ENCODE measurements at regions not wholly inside any gene's neighbourhood (a gene's known extent, or its start where the extent isn't known, plus 50 kb on each side); places are given as distances from the start of the nearest gene placed in this dataset.

GRCh38 chr10:124222318-124222987 is 129.1 kb upstream of the CHST15 start:
- Histone ChIP-seq H3K4me3 (no peak overlapping the region), H3K27ac (replicated peaks in 1 of 4) (no peak overlapping the region), H3K4me1 (peaks cover 0 to 30% (median 25%) of the 10 kb centered on the region in 4 donors), H3K27me3 (no peaks in the 10 kb centered on the region), H3K36me3 (no peaks in the 10 kb centered on the region), H3K9me3 (no peaks in the 10 kb centered on the region)
- 94% methylated on average over 14 of the region's 15 CpGs for WGBS
- TF ChIP-seq POLR2A (IDR thresholded peaks at IDR 0.05; ENCODE audit: low read depth) (no peak), EP300 (IDR thresholded peaks at IDR 0.05) (no peak), POLR2AphosphoS5 (IDR thresholded peaks at IDR 0.05) (no peak)
- TF ChIP-seq, protein P1, sequence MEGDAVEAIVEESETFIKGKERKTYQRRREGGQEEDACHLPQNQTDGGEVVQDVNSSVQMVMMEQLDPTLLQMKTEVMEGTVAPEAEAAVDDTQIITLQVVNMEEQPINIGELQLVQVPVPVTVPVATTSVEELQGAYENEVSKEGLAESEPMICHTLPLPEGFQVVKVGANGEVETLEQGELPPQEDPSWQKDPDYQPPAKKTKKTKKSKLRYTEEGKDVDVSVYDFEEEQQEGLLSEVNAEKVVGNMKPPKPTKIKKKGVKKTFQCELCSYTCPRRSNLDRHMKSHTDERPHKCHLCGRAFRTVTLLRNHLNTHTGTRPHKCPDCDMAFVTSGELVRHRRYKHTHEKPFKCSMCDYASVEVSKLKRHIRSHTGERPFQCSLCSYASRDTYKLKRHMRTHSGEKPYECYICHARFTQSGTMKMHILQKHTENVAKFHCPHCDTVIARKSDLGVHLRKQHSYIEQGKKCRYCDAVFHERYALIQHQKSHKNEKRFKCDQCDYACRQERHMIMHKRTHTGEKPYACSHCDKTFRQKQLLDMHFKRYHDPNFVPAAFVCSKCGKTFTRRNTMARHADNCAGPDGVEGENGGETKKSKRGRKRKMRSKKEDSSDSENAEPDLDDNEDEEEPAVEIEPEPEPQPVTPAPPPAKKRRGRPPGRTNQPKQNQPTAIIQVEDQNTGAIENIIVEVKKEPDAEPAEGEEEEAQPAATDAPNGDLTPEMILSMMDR (IDR thresholded peaks at IDR 0.05): no peak
- intact Hi-C loops (cut with DNase I): no loop called here
- no peak for DNase-seq (ENCODE audit: extremely low spot score)

- H3K27me3 ChIP-seq: no peaks in the 10 kb centered on the region
- H3K4me3 ChIP-seq: no peak overlapping the region
- intact Hi-C loops (cut with DNase I): no loop called here
- H3K4me1 ChIP-seq: peaks cover 0 to 30% (median 25%) of the 10 kb centered on the region in 4 donors
- DNase-seq (ENCODE audit: extremely low spot score): no peak
- no peak overlapping the region for H3K27ac ChIP-seq (replicated peaks in 1 of 4)
- H3K9me3 ChIP-seq: no peaks in the 10 kb centered on the region
- H3K36me3 ChIP-seq: no peaks in the 10 kb centered on the region
- WGBS: 48% methylated on average over 20 of the region's 22 CpGs
- no peak for TF ChIP-seq POLR2AphosphoS5 (IDR thresholded peaks at IDR 0.05)
These were observed 128.2 kb upstream of the CHST15 start for GRCh38 chr10:124221356-124222317.

- DNase-seq (ENCODE audit: extremely low spot score): no peak
- Histone ChIP-seq H3K4me3 (no peak overlapping the region), H3K9me3 (no peaks in the 10 kb centered on the region), H3K27me3 (no peaks in the 10 kb centered on the region), H3K4me1 (peaks cover 0 to 33% (median 25%) of the 10 kb centered on the region in 4 donors), H3K36me3 (no peaks in the 10 kb centered on the region), H3K27ac (replicated peaks in 1 of 4) (no peak overlapping the region)
- TF ChIP-seq POLR2AphosphoS5 (IDR thresholded peaks at IDR 0.05): no peak
- TF ChIP-seq, protein P1 (IDR thresholded peaks at IDR 0.05): no peak
- TF ChIP-seq POLR2A (IDR thresholded peaks at IDR 0.05; ENCODE audit: low read depth): no peak
- TF ChIP-seq EP300 (IDR thresholded peaks at IDR 0.05): no peak
- WGBS: 74% methylated on average over 11 of the region's 12 CpGs
- intact Hi-C loops (cut with DNase I): no loop called here
These were observed 127.6 kb upstream of the CHST15 start for GRCh38 chr10:124220971-124221355.

GRCh38 chr10:124220547-124220946 is 127.1 kb upstream of the CHST15 start:
- Histone ChIP-seq H3K36me3 (no peaks in the 10 kb centered on the region), H3K4me3 (no peak overlapping the region), H3K27ac (replicated peaks in 1 of 4) (no peak overlapping the region), H3K9me3 (no peaks in the 10 kb centered on the region), H3K4me1 (peaks cover 0 to 33% (median 25%) of the 10 kb centered on the region in 4 donors), H3K27me3 (no peaks in the 10 kb centered on the region)
- TF ChIP-seq POLR2AphosphoS5 (IDR thresholded peaks at IDR 0.05): no peak
- 87% methylated on average over 6 of the region's 6 CpGs for WGBS
- intact Hi-C loops (cut with DNase I): no loop called here
- no peak for DNase-seq (ENCODE audit: extremely low spot score)

DNA sequence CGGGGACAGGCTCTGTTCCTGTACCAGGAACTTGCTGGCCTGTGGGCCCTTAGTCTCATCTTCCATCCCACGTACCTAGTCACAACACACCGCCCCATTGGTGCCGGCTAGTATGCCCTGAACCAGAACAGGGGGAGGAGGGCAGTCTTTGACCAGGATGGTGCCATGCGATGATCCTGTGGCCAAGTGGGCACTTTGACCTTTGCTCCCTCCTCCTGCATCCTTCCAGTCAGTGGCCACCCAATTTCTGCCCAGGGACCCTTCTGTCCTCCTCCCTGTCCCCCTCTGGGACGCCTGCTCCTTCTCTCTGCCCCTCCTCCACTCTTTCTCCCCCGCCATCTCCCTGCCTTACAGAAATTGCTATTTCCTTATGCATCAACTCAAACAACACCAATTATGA is 126.3 kb upstream of the CHST15 start:
- Histone ChIP-seq H3K36me3 (no peaks in the 10 kb centered on the region), H3K27ac (replicated peaks in 1 of 4) (no peak overlapping the region), H3K4me3 (no peak overlapping the region), H3K4me1 (peaks cover 0 to 25% (median 17%) of the 10 kb centered on the region in 4 donors), H3K9me3 (no peaks in the 10 kb centered on the region), H3K27me3 (no peaks in the 10 kb centered on the region)
- 76% methylated on average over 7 of the region's 7 CpGs for WGBS
- TF ChIP-seq EP300 (IDR thresholded peaks at IDR 0.05): no peak
- TF ChIP-seq POLR2AphosphoS5 (IDR thresholded peaks at IDR 0.05): no peak
- no peak for TF ChIP-seq POLR2A (IDR thresholded peaks at IDR 0.05; ENCODE audit: low read depth)
- intact Hi-C loops (cut with DNase I): no loop called here
- no peak for DNase-seq (ENCODE audit: extremely low spot score)

DNA sequence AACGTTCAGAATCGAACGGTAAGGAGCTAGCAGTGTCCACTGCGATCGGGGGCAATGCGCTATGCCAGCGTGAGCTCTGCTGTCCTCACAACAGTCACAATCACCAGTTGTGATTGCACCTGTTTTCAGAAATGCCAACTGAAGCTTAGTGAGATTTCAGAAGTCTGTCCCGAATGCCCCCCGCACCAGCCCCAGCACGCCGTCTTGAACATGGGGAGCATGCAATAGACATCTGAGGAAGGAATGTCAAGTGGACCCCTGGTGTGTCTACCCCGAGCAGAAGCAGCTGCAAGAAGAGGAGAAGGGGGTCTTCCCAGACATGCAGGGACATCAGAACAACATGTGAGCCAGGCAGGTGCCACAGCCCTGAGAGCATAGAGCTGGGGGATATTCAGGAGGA is 125.7 kb upstream of the CHST15 start:
- WGBS: 88% methylated on average over 10 of the region's 12 CpGs
- no peak for DNase-seq (ENCODE audit: extremely low spot score)
- Histone ChIP-seq H3K4me3 (no peak overlapping the region), H3K27ac (replicated peaks in 1 of 4) (no peak overlapping the region), H3K9me3 (no peaks in the 10 kb centered on the region), H3K27me3 (no peaks in the 10 kb centered on the region), H3K4me1 (peaks cover 0 to 20% (median 13%) of the 10 kb centered on the region in 4 donors), H3K36me3 (no peaks in the 10 kb centered on the region)
- intact Hi-C loops (cut with DNase I): no loop called here
- TF ChIP-seq POLR2A (IDR thresholded peaks at IDR 0.05; ENCODE audit: low read depth) (no peak), EP300 (IDR thresholded peaks at IDR 0.05) (no peak)

Data from esophagus muscularis mucosa (tissue), 4 donors.